Ectodermal cell (in vitro differentiated cells): ENCODE measurements at regions not wholly inside any gene's neighbourhood (a gene's known extent, or its start where the extent isn't known, plus 50 kb on each side); places are given as distances from the start of the nearest gene placed in this dataset.

Source experiments
- H3K27ac ChIP-seq: 2 replicates; pipeline ENCODE4 v1.7.0; 2013; ENCODE audit warnings: mild to moderate bottlenecking, low read depth, low read length; ENCODE audit not compliant: insufficient read depth, poor library complexity, severe bottlenecking
- H3K27me3 ChIP-seq: 2 replicates; pipeline ENCODE4 v1.7.0; 2013; ENCODE audit warnings: mild to moderate bottlenecking, low read length; ENCODE audit not compliant: insufficient read depth, control insufficient read depth, poor library complexity, severe bottlenecking
- H3K36me3 ChIP-seq: one replicate; pipeline ENCODE4 v1.7.0; 2013; ENCODE audit warnings: low read length; ENCODE audit not compliant: control insufficient read depth, insufficient read depth
- H3K4me1 ChIP-seq: one replicate; pipeline ENCODE4 v1.7.0; 2013; ENCODE audit warnings: low read length; ENCODE audit not compliant: control insufficient read depth, insufficient read depth
- H3K4me3 ChIP-seq: 2 replicates; pipeline ENCODE4 v1.7.0; 2013; ENCODE audit warnings: low read depth, low read length, control low read depth; ENCODE audit not compliant: insufficient read depth
- H3K9me3 ChIP-seq: 2 replicates; pipeline ENCODE4 v1.7.0; 2013; ENCODE audit warnings: mild to moderate bottlenecking, low read length, moderate library complexity; ENCODE audit not compliant: control insufficient read depth
- WGBS, 2 experiments: methylation state at CpG; one replicate each; pipeline ENCODE4 v1.1.7; 2013; ENCODE audit warnings: missing lambda C conversion rate in 2 of 2; 5-methylcytosine and 5-hydroxymethylcytosine counted together

DNA sequence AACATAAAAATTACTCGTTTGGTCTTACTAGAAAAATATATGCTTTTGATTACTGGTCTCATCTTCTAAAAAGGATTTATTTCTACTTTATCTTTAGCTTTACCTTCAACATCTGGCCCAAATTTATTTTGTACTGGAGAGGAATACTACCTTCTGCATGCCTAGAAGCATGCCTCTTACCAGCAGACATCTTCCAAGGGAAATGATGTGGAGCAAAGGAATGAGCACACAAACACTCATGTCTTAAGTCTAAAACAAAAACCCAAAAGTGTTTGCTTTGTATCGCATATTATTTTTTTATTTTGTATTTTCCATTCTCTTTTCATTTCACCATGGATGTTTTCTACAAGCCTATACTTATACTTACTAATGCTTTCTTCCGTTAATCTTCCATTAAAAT, 304.6 kb upstream of the KCNMB2 start:
- 100% methylated on average over 1 of the region's 3 CpGs for WGBS, 2 experiments
- Histone ChIP-seq H3K36me3 (no peaks in the 10 kb centered on the region), H3K27ac (no peak overlapping the region), H3K4me3 (no peak overlapping the region), H3K9me3 (no peaks in the 10 kb centered on the region), H3K27me3 (no peaks in the 10 kb centered on the region), H3K4me1 (no peaks in the 10 kb centered on the region)

GRCh38 chr3:178233371-178234071, 302.7 kb upstream of the KCNMB2 start:
- H3K9me3 ChIP-seq: no peaks in the 10 kb centered on the region
- H3K36me3 ChIP-seq: no peaks in the 10 kb centered on the region
- H3K4me3 ChIP-seq: no peak overlapping the region
- no peaks in the 10 kb centered on the region for H3K4me1 ChIP-seq
- WGBS, 2 experiments: 93 to 96% methylated on average over 5 of the region's 5 CpGs
- H3K27me3 ChIP-seq: no peaks in the 10 kb centered on the region
- H3K27ac ChIP-seq: no peak overlapping the region

DNA sequence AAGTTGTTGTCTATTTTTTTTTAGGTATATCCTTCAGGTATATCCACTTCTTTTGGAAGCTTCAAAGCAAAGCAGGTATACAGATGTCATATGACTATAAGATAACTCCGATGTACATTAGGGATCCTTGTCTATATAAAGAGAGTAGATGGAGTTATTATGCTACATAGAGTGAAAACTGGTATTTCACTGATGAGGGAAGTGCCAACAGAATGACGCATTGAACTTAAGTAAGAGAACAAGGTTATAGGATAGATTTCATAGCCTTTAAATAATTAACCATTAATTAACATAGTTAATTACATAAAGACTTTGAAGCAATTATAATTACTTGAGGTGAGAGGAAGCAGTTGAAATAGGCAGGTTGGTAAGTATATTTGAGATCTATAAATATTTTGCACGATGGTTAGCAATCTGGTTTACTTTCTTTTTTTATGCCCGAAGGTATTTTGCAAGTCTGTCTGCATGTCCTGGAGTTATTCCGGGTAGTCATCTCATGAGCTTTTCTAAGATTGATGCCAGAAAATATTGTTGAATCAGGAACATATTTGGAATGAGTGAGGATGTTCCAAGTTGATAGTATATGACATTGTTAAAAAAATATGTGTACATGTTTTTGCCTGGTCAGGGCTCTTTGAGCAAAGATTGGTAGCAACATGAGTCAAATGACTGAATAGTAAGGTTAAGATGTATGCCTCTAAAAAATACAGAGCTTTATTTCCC, 299.5 kb upstream of the KCNMB2 start:
- no peak overlapping the region for H3K4me3 ChIP-seq
- no peaks in the 10 kb centered on the region for H3K9me3 ChIP-seq
- H3K36me3 ChIP-seq: no peaks in the 10 kb centered on the region
- H3K4me1 ChIP-seq: no peaks in the 10 kb centered on the region
- no peak overlapping the region for H3K27ac ChIP-seq
- H3K27me3 ChIP-seq: no peaks in the 10 kb centered on the region
- WGBS, 2 experiments: 96 to 97% methylated on average over 4 of the region's 5 CpGs

DNA sequence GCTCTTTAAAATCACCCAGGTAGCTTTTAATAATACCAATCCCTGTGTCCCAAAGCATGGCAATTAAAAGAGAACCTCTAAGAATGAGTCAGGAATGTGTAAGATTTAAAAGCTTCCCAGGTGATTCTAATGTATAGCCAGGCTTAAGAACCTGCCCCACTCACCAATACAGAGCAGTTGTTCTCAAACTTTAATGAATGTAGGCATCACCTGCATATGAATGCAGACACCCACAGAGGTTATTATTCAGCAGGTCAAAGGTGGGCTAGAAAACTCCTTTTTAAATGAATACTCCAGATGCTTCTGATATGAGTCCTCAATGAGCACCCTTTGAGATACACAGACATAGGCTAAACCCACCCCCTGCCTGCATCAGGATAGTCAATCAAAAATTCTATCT, 298.1 kb upstream of the KCNMB2 start:
- Histone ChIP-seq H3K4me1 (no peaks in the 10 kb centered on the region), H3K27me3 (no peaks in the 10 kb centered on the region), H3K4me3 (no peak overlapping the region), H3K36me3 (no peaks in the 10 kb centered on the region), H3K9me3 (no peaks in the 10 kb centered on the region), H3K27ac (no peak overlapping the region)

DNA sequence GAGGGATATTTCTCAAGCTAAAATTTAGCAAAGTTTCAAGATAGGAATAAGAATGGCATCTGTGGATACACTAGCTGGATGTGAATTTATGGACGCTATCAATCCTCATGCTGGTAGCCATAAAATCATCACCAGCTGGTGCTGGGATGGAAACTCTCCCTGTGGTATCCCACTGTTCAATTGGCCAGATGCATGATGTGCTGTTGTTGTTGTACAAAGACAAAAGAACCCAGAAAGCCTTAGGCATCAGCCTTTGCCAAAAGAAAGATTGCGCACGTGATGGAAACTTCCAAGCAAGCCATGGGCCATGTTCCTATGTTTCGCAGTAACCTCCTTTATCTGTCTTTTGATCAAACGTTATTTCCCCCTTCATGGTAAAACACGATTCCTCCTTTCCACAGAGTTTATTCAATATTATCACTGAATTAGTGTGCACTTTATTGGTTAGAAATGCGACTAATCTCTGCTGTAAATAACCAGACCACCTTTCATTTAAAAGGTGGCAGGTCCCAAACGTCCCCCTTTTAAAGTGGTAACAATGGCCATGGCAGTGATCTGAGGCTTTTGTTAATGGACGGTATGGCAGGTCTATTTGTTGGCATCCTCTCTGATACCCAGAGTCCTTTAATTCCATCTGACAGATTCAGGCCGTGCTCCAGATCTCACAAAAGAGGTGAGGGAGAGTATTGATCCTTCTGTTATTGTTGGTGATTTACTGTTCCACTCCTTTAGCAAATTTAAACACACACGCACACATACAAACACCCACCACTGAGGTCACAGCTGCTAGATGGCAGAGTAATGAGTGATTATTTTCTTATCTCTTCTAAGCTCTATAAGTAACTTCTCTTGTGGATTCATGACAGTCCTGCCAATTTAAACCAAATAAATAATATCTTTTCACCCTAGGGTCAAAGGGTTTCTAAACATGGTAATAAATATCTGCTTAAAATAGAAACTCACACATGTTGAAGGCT, 291.2 kb upstream of the KCNMB2 start:
- Histone ChIP-seq H3K27ac (no peak overlapping the region), H3K4me1 (no peaks in the 10 kb centered on the region), H3K36me3 (no peaks in the 10 kb centered on the region), H3K4me3 (no peak overlapping the region), H3K9me3 (no peaks in the 10 kb centered on the region), H3K27me3 (no peaks in the 10 kb centered on the region)
- WGBS, 2 experiments: 86 to 89% methylated on average over 9 of the region's 11 CpGs

DNA sequence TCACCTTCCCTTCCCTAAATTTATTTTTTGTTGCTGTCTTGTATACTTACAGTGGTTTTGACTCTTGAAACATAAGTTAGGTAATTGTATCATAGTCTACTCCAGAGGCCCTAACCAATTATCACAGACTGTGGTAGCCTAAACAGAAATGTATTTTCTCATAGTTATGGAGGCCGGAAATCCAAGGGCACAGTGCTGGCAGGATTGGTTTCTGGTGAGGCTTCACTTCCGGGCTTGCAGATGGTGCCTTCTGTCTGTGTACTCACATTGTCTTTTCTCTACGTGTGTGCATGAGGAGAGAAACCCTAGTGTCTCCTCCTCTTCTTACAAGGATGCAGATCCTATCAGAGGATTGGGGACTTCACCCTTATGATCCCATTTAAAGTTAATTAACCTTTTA, 290.2 kb upstream of the KCNMB2 start:
- Histone ChIP-seq H3K36me3 (no peaks in the 10 kb centered on the region), H3K4me1 (no peaks in the 10 kb centered on the region), H3K9me3 (no peaks in the 10 kb centered on the region), H3K27me3 (no peaks in the 10 kb centered on the region), H3K4me3 (no peak overlapping the region), H3K27ac (no peak overlapping the region)
- 91 to 97% methylated on average over 3 of the region's 3 CpGs for WGBS, 2 experiments

DNA sequence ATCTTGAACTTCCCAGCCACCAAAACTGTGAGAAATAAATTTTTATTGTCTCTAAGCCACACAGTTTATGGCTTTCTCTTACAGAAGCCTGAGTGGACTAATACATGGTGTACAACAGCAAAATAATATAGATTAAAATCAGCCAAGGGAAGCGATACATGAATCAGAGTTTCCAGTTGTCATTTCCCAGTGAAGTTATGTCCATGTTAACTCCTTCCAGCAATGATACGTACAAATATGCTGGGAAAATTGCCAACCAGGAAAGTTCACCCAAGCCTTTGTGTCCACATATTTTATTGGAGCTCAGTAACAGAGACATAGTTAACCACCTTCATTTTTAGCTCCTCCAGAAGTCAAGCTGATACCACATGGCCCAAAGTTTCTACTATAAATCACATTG, 280.9 kb upstream of the KCNMB2 start:
- Histone ChIP-seq H3K27ac (no peak overlapping the region), H3K36me3 (no peaks in the 10 kb centered on the region), H3K9me3 (no peaks in the 10 kb centered on the region), H3K4me1 (no peaks in the 10 kb centered on the region), H3K27me3 (no peaks in the 10 kb centered on the region), H3K4me3 (no peak overlapping the region)
- WGBS, 2 experiments: 91 to 95% methylated on average over 2 of the region's 2 CpGs

- no peak overlapping the region for H3K4me3 ChIP-seq
- H3K27ac ChIP-seq: no peak overlapping the region
- no peaks in the 10 kb centered on the region for H3K9me3 ChIP-seq
- WGBS, 2 experiments: 93 to 100% methylated on average over 2 to 3 of the region's 4 CpGs
- no peaks in the 10 kb centered on the region for H3K4me1 ChIP-seq
- no peaks in the 10 kb centered on the region for H3K27me3 ChIP-seq
- no peaks in the 10 kb centered on the region for H3K36me3 ChIP-seq
Observed at GRCh38 chr3:178257491-178257890, 278.7 kb upstream of the KCNMB2 start.

DNA sequence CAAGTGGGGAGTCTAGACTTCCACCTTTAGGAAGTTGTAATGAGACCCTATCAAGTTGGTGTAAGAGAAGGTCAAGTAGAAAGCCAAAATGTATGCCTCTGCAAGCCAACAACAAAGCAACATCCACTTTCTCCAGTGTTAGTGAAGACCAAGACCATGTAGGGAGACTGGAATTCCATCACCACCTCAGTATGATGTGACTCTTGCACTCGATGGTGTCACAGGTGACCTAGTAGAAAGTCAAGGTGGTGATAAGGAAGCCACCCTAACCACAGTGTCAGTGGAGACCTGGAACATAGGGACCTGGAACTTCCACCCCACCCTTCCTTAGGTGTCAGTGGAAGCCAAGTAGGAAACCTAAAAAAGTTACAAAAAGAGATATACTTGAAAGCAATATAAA, 278.1 kb upstream of the KCNMB2 start:
- Histone ChIP-seq H3K27ac (no peak overlapping the region), H3K36me3 (no peaks in the 10 kb centered on the region), H3K9me3 (no peaks in the 10 kb centered on the region), H3K4me1 (no peaks in the 10 kb centered on the region), H3K27me3 (no peaks in the 10 kb centered on the region), H3K4me3 (no peak overlapping the region)
- 91 to 100% methylated on average over 1 of the region's 1 CpG for WGBS, 2 experiments

GRCh38 chr3:178259703-178260102, 276.5 kb upstream of the KCNMB2 start:
- H3K9me3 ChIP-seq: no peaks in the 10 kb centered on the region
- no peaks in the 10 kb centered on the region for H3K4me1 ChIP-seq
- no peaks in the 10 kb centered on the region for H3K27me3 ChIP-seq
- H3K27ac ChIP-seq: no peak overlapping the region
- no peaks in the 10 kb centered on the region for H3K36me3 ChIP-seq
- no peak overlapping the region for H3K4me3 ChIP-seq
